ENCODE measurements at regions not wholly inside any gene's neighbourhood (a gene's known extent, or its start where the extent isn't known, plus 50 kb on each side); places are given as distances from the start of the nearest gene placed in this dataset.

DNA sequence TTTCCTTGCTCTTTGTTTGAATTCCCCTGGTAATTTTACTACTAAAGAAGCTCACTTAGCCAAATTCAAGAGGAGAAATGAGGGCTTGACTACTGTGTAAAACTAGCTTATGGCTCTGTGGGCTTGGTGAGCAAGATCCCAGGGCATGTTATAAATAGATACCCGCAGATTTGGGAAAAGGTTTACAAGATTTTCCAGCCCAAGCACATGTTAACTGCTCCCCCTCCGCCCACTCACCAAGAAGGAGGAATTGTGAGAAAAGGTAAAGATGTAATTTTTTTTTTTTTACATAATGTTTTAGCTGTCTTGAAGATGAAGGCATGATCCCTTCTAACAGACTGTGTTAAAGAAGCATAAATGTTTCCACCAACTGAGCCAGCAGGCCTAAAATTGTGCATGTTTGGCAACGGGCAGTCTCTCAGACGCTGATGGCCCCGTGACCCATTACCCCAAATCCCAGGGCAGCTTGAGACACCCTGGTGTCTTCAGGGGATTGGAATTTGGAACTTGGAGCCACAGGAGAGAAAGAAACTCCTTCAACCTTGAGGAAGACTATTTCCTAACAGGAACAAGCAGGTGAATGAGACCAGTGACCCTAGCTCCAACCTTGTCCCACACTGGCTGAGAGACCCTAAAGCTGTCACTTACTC, 429.8 kb upstream of the CELF2 start:
- ATAC-seq, result no peak
- no peak for DNase-seq
- H3K4me1 ChIP-seq, result no peaks in the 10 kb centered on the region
- intact Hi-C loops (cut with DNase I), result no loop called here
- no peaks in the 10 kb centered on the region for H3K27me3 ChIP-seq (ENCODE audit: low read depth)
- no peak overlapping the region for H3K27ac ChIP-seq
- TF ChIP-seq, protein P1, sequence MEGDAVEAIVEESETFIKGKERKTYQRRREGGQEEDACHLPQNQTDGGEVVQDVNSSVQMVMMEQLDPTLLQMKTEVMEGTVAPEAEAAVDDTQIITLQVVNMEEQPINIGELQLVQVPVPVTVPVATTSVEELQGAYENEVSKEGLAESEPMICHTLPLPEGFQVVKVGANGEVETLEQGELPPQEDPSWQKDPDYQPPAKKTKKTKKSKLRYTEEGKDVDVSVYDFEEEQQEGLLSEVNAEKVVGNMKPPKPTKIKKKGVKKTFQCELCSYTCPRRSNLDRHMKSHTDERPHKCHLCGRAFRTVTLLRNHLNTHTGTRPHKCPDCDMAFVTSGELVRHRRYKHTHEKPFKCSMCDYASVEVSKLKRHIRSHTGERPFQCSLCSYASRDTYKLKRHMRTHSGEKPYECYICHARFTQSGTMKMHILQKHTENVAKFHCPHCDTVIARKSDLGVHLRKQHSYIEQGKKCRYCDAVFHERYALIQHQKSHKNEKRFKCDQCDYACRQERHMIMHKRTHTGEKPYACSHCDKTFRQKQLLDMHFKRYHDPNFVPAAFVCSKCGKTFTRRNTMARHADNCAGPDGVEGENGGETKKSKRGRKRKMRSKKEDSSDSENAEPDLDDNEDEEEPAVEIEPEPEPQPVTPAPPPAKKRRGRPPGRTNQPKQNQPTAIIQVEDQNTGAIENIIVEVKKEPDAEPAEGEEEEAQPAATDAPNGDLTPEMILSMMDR (IDR thresholded peaks at IDR 0.05), result no peak
- H3K36me3 ChIP-seq, result no peaks in the 10 kb centered on the region
- no peak overlapping the region for H3K4me3 ChIP-seq
- H3K9me3 ChIP-seq, result no peaks in the 10 kb centered on the region

DNA sequence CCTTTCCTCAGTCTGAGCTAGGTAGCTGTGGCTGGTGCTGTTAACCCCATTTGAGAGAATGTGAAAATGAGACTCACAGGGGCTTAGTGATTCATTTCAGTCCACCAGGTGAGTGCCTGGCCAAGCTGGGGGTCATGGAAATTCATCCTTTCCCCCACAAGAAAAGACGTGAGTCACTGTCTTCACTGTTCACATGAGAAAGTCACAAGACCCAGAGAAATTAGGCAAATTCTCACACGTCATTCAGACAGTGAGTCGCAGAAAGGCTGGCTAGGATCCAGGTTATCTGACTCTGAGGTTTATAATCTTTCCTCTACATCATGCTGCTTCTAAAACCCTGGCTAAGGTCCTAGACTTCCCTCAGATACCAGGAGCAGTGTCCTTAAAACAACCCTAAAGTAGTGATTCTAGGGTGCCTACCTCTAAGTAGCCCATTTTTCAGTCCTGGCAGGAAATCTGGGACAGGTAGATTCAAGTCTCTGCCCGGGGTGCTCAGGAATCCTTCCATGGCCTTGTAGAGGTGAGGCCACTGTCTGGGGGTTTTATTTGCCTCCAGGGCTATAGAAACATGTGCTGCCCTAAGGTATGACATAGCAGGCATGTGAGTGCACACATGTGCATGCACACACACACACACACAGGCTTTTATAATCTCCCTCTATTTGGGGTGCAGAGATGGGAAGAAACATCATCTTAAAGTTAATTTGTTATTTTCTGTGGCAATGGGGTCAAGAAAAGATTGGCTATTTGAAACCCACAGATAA, 427.9 kb upstream of the CELF2 start:
- TF ChIP-seq, protein P1 (IDR thresholded peaks at IDR 0.05), result no peak
- no peaks in the 10 kb centered on the region for H3K9me3 ChIP-seq
- no peaks in the 10 kb centered on the region for H3K4me1 ChIP-seq
- ATAC-seq (no peak), DNase-seq (no peak)
- intact Hi-C loops (cut with DNase I), result no loop called here
- no peaks in the 10 kb centered on the region for H3K27me3 ChIP-seq (ENCODE audit: low read depth)
- H3K4me3 ChIP-seq, result no peak overlapping the region
- no peaks in the 10 kb centered on the region for H3K36me3 ChIP-seq
- H3K27ac ChIP-seq, result no peak overlapping the region

DNA sequence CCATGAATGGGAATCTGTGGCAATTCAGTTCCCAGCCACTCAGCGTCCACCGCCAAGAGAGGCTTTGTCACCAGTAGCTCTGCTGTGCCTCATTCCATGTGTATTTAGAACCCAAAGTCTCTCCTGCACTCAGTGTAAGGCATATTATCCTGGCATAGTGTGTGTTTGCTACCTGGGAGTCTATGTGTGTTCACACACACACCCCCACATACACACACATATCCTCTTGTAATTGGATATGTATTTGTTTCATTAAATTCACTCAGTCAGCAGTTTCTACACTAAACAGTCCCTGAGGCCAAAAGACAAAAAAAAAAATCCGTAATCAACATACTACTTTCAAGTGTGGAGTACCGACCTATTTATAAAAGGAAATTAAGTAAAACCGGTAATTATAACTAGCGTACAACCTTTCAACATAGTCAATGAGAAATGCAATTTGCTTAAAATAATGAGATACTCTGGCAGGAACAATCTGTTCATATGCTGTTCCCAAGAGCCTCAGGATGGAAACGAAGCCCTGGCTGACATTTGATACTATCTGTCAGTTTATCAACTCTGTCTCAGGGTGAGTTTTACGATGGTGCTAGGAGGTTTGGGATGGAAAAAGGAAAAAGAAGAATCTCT, 425.8 kb upstream of the CELF2 start:
- Histone ChIP-seq H3K4me3 (no peak overlapping the region), H3K27me3 (ENCODE audit: low read depth) (no peaks in the 10 kb centered on the region), H3K9me3 (no peaks in the 10 kb centered on the region), H3K36me3 (no peaks in the 10 kb centered on the region), H3K27ac (no peak overlapping the region), H3K4me1 (no peaks in the 10 kb centered on the region)
- ATAC-seq (no peak), DNase-seq (no peak)
- TF ChIP-seq, protein P1 (IDR thresholded peaks at IDR 0.05), result no peak
- intact Hi-C loops (cut with DNase I), result no loop called here

DNA sequence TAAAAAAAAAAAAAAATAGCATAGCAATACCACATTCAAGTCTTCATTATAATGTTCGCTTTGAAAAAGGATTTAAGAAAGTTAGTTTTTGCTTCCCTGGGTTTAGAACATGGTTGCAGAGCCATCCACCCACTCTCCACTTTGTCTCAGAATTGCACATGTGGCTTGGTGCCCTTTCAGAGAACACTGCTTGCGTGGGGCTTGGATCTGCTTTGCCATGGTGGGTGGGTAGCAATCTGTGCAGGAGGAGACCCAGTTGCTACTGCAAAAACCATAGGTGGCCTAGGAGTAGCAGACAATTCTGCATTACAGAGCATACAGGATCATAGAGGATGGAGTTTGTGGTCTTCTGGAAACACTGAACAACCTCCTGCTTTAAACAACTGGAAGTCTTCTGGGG, 421.4 kb upstream of the CELF2 start:
- intact Hi-C loops (cut with DNase I), result no loop called here
- no peaks in the 10 kb centered on the region for H3K4me1 ChIP-seq
- no peak for DNase-seq
- no peaks in the 10 kb centered on the region for H3K9me3 ChIP-seq
- H3K4me3 ChIP-seq, result no peak overlapping the region
- ATAC-seq, result no peak
- TF ChIP-seq, protein P1 (IDR thresholded peaks at IDR 0.05), result no peak
- H3K27ac ChIP-seq, result no peak overlapping the region
- H3K36me3 ChIP-seq, result no peaks in the 10 kb centered on the region
- H3K27me3 ChIP-seq (ENCODE audit: low read depth), result no peaks in the 10 kb centered on the region

DNA sequence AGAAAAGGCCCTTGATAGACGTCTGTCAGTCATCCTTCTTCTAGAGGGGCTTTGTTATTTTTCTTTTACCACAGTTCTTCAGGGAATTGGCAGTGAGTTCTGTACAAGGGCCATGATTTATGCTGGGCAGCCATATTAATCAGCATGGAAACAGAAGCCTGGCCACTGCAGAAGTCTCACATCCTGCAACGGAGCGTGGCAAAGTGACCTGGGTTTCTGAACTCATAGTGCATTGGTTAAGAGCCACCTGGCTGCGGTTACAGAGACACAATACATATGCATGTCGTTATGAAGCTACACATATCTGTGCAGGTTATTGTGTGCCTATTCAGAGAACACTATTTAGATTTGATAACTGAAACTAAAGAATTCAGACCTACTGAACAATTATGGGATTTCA, 419.4 kb upstream of the CELF2 start:
- DNase-seq (no peak), ATAC-seq (no peak)
- no peaks in the 10 kb centered on the region for H3K9me3 ChIP-seq
- H3K27me3 ChIP-seq (ENCODE audit: low read depth), result no peaks in the 10 kb centered on the region
- TF ChIP-seq, protein P1 (IDR thresholded peaks at IDR 0.05), result no peak
- intact Hi-C loops (cut with DNase I), result no loop called here
- H3K36me3 ChIP-seq, result no peaks in the 10 kb centered on the region
- no peak overlapping the region for H3K27ac ChIP-seq
- H3K4me3 ChIP-seq, result no peak overlapping the region
- no peaks in the 10 kb centered on the region for H3K4me1 ChIP-seq
